ENCODE measurements at regions not wholly inside any gene's neighbourhood (a gene's known extent, or its start where the extent isn't known, plus 50 kb on each side); places are given as distances from the start of the nearest gene placed in this dataset.

DNA sequence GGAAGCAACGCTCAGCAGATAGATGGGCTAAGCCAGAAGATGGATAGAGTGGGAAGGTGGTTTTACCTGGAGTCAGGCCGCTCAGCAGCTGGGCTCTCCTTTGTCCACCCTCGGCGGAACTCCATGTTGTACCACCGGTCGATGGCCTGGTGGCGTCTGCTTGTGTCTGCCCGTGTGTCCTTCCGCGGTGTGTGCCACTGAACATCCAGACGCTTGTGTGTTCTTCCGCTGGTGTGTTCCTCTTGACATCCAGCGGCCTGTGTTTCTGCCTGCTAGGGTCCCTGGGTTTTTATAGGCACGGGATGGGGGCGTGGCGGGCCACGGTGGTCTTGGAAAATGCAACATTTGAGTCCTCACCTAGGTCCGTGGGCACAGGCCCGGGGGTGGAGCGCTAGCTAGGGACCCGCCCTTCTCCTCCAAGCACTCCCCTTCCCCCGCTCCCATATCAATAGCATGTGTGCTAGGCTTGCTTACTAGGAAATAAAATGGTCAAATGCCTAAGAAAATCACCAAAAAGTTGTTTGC lies 1431.7 kb upstream of the ACVR2A start:
- TF ChIP-seq, protein P1, sequence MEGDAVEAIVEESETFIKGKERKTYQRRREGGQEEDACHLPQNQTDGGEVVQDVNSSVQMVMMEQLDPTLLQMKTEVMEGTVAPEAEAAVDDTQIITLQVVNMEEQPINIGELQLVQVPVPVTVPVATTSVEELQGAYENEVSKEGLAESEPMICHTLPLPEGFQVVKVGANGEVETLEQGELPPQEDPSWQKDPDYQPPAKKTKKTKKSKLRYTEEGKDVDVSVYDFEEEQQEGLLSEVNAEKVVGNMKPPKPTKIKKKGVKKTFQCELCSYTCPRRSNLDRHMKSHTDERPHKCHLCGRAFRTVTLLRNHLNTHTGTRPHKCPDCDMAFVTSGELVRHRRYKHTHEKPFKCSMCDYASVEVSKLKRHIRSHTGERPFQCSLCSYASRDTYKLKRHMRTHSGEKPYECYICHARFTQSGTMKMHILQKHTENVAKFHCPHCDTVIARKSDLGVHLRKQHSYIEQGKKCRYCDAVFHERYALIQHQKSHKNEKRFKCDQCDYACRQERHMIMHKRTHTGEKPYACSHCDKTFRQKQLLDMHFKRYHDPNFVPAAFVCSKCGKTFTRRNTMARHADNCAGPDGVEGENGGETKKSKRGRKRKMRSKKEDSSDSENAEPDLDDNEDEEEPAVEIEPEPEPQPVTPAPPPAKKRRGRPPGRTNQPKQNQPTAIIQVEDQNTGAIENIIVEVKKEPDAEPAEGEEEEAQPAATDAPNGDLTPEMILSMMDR (IDR thresholded peaks at IDR 0.05; ENCODE audit: insufficient read depth, low read length): no peak
- TF ChIP-seq, protein P2, sequence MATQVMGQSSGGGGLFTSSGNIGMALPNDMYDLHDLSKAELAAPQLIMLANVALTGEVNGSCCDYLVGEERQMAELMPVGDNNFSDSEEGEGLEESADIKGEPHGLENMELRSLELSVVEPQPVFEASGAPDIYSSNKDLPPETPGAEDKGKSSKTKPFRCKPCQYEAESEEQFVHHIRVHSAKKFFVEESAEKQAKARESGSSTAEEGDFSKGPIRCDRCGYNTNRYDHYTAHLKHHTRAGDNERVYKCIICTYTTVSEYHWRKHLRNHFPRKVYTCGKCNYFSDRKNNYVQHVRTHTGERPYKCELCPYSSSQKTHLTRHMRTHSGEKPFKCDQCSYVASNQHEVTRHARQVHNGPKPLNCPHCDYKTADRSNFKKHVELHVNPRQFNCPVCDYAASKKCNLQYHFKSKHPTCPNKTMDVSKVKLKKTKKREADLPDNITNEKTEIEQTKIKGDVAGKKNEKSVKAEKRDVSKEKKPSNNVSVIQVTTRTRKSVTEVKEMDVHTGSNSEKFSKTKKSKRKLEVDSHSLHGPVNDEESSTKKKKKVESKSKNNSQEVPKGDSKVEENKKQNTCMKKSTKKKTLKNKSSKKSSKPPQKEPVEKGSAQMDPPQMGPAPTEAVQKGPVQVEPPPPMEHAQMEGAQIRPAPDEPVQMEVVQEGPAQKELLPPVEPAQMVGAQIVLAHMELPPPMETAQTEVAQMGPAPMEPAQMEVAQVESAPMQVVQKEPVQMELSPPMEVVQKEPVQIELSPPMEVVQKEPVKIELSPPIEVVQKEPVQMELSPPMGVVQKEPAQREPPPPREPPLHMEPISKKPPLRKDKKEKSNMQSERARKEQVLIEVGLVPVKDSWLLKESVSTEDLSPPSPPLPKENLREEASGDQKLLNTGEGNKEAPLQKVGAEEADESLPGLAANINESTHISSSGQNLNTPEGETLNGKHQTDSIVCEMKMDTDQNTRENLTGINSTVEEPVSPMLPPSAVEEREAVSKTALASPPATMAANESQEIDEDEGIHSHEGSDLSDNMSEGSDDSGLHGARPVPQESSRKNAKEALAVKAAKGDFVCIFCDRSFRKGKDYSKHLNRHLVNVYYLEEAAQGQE (IDR thresholded peaks at IDR 0.05; ENCODE audit: insufficient replicate concordance, low read depth): no peak
- no peak for TF ChIP-seq POLR2AphosphoS5 (IDR thresholded peaks at IDR 0.05; ENCODE audit: low read depth)

Measured in HL-60 (cell line).